Stimulated activated CD8-positive, alpha-beta memory T cell treated with anti-CD3 and anti-CD28 coated beads, Interleukin-7, amount 100 ng/mL, for 24 hours (primary cell): ENCODE measurements at regions not wholly inside any gene's neighbourhood (a gene's known extent, or its start where the extent isn't known, plus 50 kb on each side); places are given as distances from the start of the nearest gene placed in this dataset.

Experiments
- DNase-seq: peaks from one replicate; pipeline ENCODE4 v3.0.0-alpha.2; 2020; ENCODE audit warnings: low read depth

GRCh38 chr2:82314836-82315472 is 2010.4 kb upstream of the LRRTM1 start:
- no peak for DNase-seq

DNA sequence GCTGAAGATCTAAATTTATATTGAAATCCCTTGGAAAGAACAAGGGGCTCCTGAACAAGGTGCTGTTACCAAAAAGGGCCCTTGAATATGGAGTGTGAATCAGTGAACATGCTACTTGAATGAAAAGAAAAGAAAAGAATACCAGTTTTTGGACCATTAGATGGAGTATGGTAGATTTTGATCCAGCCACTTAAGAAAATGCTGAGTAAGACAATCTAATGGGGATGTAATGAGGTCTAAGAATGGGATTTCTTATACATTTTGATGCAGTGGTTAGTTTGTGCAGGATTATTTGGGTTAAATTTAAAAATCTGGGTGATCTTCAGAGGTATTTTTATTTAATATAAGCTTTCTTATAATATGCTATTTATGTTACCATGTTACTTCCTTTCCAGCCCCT is 2003.0 kb upstream of the LRRTM1 start:
- no peak for DNase-seq

DNA sequence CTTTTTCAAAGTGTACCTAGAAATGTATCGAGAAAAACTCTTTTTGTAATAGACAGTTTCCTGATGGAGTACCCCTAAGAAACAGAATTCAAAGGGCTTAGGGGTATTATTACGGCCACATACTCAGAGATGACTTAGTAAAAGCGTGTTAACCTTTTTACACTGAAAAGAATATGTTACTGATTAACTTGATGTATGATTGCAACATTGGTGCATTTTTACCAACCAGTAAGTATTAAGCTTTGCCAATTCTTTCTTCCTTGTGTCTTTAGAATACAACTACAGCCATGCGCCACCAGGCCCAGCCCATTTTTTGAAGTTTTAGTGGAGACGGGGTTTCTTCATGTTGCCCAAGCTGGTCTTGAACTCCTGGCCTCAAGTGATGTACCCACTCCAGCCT is 1997.0 kb upstream of the LRRTM1 start:
- no peak for DNase-seq

DNA sequence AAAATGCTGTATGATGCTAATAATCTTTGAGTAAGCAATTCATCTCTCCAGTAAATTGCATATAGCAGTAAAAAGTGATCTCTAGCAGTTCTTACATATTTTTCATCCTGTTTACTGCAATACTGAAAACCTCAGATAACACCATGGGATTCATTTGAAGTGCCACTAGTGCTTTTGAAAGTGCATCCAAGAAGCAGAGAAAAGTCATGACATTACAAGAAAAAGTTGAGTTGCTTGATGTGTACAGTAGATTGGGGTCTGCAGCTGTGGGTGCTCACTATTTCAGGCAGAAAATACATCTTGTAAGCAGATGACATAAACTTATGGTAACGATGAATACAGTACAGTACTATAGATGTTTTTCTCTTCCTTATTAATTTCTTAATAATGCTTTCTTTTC is 1984.9 kb upstream of the LRRTM1 start:
- DNase-seq, result no peak

GRCh38 chr2:82283075-82283474 is 1978.5 kb upstream of the LRRTM1 start:
- DNase-seq, result no peak

- DNase-seq, result no peak
Observed at GRCh38 chr2:82282111-82282882, 1977.7 kb upstream of the LRRTM1 start.

DNA sequence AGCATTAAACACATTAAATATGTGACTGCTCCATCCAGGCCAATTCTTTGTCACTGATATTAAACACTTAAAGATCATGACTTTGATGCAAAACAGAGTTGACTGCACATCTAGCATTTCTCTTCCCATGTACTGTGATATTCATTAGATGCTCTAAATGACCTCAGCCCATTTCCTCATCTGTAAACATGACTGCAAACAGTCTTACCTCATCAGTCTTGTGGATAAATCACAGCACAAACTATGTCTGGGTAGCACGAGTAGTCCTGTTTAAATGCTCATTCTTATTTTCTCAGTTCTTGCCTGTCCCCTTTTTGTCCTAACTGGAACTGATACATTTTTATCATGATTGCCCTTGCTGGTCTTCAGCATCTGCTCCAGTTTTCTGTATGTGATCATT is 1974.8 kb upstream of the LRRTM1 start:
- DNase-seq, result no peak

GRCh38 chr2:82278416-82278815 is 1973.9 kb upstream of the LRRTM1 start:
- DNase-seq, result no peak

DNA sequence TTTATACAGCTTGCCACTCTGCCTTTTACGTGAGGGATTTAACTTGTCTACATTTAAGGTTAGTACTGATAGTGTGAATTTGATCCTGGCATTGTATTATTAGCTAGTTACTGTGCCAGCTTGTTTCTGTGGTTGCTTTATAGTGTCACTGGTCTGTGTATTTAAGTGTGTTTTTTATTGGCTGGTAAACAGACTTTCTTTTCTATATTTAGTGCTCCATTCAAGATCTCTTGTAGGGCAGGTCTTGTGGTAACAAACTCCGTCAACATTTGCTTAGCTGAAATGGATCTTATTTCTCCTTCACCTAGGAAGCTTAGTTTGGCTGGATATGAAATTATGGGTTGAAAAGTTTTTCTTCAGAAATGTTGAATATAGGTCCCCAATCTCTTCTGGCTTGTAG is 1971.0 kb upstream of the LRRTM1 start:
- no peak for DNase-seq

DNA sequence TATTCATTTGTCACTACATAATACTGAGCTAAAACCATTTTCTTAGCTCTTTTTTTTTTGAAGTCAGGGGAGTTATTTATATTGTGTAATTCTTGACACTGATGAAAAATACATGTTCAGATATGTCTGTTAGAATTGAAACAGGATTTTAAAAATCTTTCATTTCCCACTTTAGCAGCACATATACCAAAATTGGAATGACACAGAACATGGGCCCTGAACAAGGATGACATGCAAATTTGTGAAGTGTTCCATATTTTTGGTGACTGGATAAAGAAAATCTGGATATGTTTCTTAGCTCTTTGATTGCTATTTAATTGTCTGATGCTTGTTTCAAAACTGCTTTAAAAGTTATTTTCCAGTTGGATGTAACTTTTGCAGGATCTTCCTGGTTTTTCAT is 1963.9 kb upstream of the LRRTM1 start:
- no peak for DNase-seq

GRCh38 chr2:82260521-82260920 is 1956.0 kb upstream of the LRRTM1 start:
- no peak for DNase-seq

DNA sequence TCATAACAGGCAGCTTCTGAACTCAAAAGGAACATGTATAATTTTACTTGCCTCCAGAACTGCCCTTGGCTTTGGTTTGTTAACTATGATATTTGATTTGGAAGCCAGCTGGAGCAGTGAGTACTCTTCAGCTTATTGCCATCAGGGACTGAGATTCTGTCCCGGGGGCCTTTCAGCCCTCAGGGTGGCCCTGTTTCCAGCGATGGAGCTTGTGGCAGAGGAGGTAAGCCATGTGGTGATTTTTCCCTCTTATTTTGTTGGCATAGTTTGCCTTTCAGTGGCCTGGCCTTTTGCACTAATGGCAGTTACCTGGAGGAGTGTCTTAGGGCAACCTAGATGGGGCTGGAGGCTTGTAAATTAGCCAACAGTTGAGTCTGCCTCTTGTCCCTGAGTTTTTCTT is 1955.0 kb upstream of the LRRTM1 start:
- DNase-seq, result no peak

DNA sequence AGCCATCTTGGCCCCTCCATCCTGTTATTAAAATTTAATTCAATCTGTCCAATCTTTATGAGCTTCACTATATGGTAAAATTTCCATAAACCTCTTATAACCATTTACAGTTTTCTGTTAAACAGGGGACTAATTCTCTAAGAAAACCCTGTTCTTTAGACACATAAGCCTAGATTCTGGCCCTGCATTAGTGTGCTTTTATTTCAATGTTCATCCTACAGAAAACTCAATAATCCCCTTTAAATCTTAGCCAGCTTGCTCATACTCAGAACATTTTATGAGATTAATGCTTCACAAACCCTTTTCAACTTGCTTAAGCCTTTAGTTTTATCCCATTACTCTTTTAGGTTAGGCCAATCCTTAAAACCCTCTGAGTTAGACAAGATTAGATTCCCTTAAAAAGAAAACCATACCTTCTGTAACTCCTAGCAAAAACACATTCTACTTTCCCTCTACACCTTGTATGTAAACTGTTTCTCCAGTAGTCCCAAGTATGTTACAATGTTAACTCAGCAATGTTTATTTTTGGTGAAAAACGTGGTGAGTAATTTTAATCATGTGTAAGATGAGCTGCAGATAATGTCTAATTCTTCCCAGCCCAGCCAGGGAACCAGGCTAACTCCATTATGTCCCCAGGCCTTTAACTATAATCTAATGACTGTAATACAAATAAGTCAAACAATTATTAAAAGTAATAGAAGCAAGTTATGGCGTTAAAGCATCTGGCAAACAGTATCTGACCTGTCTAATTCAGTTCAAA is 1953.4 kb upstream of the LRRTM1 start:
- DNase-seq, result no peak

GRCh38 chr2:82256983-82257632 is 1952.6 kb upstream of the LRRTM1 start:
- no peak for DNase-seq

DNA sequence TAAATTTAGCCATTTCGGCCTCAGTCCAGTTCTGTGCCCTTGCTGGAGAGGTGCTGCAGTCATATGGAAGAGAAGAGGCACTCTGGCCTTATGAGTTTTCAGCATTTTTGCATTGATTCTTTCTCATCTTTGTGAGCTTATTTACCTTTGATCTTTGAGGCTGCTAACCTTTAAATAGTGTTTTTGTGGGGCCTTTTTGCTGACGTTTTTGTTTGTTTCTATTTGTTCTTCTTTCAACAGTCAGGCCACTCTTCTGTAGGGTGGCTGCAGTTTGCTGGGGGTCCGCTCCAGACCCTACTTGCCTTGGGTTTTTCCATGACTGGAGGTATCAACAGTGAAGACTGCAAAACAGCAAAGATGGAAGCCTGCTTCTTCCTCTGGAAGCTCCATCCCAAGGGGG is 1951.7 kb upstream of the LRRTM1 start:
- DNase-seq, result no peak

DNA sequence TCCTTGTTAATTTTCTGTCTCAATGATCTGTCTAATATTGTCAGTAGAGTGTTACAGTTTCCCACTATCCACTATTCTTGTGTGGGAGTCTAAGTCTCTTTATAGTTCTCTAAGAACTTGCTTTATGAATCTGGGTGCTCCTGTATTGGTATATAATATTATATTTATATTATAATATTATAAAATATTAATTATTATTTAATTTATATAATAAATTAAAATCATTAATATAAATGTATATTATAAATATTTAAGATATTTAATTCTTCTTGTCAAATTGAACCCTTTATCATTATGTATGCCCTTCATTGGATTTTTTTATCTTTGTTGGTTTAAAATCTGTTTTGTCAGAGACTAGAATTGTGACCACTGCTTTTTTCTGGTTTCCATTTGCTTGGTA is 1950.2 kb upstream of the LRRTM1 start:
- no peak for DNase-seq

GRCh38 chr2:82246220-82246775 is 1941.7 kb upstream of the LRRTM1 start:
- no peak for DNase-seq

DNA sequence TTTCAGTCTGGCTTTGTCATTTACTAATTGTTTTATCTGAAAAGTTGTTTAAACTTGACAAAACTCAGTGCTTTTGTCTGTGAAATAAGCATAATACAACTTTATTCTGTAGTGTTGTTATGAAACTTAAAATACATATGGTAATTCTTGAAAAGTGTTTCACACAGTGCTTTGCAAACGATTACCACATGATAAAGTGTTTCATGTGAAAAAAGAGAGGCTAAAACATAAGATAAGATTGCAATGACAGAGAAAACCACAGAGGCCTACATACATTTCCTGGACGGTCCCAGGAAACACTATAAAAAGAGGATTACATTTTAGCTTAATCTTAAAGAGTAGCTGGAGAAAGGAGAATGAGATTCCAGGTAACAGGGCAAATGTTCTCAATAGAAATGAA is 1934.6 kb upstream of the LRRTM1 start:
- no peak for DNase-seq

DNA sequence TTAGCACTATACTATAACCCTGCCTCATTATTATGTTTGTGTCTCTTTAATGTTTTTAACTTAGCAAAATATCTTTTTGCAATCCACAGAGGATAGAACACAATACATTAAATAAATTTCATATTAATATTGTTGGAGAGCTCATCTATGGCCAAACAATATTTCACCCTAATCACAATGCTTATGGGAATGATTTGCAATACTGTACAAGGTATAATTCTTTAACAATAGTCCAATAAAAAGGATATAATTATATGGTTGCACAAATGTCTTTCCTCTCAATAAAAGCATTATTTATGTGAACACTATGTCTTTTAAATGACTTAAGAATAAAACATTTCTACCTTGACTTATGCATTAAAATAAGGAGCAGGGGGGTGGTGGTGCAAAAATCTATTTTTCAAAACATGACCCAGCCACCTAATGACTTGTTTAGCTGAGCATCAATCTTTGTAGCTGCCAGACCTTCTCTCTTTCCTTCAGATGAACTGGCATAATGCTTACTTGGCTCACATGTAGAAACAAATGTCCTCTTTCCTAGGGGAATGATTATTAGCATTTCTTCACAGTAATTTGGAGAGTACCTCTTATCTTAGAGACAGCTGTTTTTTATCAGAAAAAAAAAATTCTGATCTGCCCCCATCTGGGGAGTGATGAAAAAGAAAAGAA is 1933.6 kb upstream of the LRRTM1 start:
- DNase-seq, result no peak

DNA sequence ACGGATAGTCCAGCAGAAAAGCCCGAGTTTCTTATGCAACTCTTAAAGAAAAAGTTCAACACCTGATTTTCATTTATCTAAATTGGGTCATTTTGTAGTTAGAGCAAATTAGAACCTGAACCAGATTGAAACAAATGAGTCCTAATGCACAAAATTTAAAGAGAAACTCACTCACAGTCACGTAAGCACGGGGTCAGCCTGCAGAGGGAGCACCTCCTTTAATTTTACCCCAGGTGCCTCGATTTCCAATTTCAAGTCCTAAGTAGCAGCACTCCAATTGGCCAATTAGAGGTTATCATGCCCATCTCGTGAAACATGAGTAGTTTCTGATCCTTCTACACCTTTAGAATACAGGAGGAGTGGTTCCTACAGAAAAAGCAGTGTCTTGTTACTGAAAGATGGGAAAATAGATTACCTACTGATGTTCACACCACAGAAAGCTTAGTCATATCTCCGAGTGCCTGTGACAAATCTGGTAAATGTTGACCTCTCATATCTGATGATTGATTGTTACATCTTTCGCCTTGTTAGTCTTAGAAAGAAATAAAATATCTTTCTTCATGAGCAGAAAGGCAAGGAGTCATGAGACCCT is 1929.8 kb upstream of the LRRTM1 start:
- no peak for DNase-seq

DNA sequence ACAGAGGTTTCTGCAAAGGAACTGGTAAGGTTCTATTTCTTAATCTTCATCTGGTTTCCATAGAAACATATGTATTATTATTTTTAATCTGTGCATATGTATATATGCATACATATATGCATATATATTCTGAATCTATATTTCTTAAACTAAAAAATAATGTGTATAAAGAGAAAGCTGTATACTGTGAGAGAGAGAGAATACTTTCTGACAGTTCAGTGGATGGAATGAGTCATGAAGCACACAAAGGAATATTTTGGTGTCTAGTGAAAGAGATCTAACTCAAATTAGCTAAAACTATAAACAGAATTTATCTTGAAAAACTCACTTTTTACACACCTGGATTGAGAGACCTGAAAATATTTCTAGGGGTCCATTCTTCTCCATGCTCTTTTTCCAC is 1929.3 kb upstream of the LRRTM1 start:
- no peak for DNase-seq
